Occipital lobe (tissue), 1 donor: ENCODE measurements at regions not wholly inside any gene's neighbourhood (a gene's known extent, or its start where the extent isn't known, plus 50 kb on each side); places are given as distances from the start of the nearest gene placed in this dataset.

Source experiments
- DNase-seq: peaks from one replicate; lab custom pipeline; 2025; lab: John Stamatoyannopoulos, UW

DNA sequence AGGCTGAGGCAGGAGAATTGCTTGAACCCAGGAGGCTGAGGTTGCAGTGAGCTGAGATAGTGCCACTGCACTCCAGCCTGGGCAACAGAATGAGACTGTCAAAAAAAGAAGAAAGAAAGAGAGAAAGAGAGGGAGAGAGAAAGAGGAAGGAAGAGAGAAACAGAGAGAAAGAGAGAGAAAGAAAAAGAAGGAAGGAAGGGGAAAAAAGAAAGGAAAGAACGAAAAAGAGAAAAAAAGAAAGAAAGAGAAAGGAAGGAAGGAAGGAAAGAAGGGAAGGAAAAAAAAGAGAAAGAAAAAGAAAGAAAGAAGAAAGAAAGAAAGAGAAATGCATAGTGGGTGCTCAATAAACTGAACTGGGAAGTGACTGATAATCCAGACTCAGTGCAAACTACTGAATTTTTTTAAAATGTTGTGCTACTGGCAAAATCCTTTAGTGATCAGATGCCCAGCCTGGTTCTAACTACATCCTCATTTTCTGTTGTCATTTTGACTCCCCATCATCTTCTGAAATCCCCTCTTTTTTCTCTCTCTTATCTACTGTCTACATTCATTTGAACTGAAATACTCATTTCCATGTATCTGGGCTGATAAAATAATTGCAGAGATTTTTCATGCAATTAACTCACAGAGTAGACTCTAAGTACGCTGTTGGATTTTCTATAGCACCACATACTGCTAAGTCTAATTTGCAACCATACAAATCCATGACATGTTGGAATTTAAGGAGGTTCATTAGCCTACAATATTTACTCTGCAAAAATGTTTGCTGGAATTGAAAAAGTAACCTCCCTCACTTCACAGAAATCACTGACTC is 85.3 kb upstream of the HIVEP1 start:
- DNase-seq = no peak

DNA sequence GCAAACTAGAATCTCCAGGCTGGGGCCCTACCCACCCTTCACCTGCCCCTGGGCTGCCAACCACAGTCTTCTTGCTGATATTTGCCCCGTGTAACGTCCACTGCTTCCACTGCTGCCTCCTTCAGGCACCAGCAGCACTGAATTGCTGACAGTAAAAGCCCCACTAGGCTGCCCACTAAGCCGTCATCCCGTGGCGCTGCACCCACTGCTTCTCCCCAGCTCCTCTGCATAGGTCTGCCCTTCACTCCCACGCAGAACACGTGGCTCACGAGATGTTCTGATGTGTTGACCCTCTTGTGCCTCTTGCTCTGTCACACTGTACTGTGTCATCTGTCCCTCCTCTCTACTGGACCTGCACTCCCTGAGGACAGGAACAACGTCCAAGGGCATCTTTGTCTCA is 86.3 kb upstream of the HIVEP1 start:
- DNase-seq = no peak

DNA sequence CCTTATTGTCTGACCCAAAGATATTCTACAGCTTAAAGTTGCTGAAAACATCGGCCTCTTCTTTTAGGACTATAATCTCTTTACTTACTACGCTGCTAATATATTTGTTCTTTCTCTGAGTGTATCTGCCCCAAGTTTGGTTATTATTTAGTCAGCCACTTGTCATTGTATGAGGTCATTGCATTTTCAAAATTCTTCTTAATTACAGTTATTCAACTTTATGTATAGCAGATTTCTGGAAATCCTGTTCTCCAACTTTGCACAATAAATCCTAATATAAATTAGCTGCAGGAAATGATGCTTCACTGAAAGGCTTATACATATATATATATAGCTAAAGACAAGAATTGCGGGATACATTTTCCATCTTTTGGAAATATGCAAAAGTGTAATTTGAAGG is 88.5 kb upstream of the HIVEP1 start:
- DNase-seq = no peak

GRCh38 chr6:11922901-11923300 is 89.2 kb upstream of the HIVEP1 start:
- DNase-seq = no peak

GRCh38 chr6:11921751-11922150 is 90.4 kb upstream of the HIVEP1 start:
- no peak for DNase-seq

DNA sequence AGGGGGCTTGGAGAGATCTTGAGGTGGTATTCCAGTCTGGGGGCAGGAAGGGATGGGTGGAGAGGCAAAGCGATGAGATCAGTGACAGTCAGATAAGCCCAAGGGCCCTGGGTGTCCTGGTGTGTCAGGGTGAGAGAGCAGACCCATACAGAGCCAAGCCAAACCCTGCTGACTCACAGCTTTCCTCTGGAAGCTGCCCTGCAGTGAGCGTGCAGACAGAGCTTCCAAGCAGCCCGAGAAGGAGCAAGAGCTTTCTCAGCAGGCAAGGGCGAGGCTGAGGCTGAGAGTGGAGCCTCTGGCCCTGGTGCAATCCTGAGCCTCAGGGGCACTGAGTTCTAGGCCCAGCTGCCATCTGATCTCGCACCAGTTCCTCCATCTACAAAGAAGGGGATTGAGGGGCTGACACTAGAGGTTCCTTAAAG is 91.1 kb upstream of the HIVEP1 start:
- peak; percentile 7 for DNase-seq

GRCh38 chr6:11920566-11920965 is 91.5 kb upstream of the HIVEP1 start:
- DNase-seq = no peak

- no peak for DNase-seq
Measured at GRCh38 chr6:11919771-11920440, 92.2 kb upstream of the HIVEP1 start.

- no peak for DNase-seq
Measured at GRCh38 chr6:11918739-11919605, 93.1 kb upstream of the HIVEP1 start.

DNA sequence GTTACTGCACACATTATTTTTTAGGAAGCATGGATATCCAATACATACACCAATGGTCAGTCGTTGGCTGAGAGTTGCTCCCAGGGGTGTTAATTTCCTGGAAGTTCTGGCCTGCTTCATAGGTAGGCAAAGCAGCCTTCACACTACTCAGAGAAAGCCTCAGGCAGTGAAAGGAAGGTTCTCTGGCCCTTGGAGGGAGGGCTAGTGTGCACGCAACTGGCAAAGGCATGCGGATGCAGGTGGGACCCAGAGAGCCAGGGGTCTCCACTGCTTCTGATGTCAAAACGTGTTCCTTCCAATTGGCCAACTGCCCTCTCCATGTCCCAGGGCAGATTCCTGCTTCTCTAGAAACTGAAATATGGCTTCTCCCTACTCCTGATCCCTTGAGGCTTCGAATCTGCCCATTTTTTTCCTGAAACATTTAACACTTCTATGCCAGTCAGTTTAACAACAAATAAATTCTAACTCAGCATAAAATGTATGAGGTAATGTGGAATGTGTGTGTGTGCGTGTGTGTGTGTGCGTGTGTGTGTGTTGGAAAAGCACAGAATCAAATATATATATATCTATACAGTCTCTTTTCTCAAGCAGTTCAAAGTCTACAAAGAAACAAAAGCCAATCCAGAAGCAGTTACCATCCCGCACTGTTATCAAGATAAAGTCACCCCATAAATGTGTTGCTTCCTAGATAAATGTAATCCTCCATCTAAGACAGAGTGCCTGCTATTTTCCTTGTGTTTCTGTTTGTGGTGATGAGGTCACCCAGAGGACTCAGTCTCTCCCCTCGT is 94.0 kb upstream of the HIVEP1 start:
- DNase-seq = no peak

- DNase-seq = no peak
Measured at GRCh38 chr6:11912420-11912819, 99.7 kb upstream of the HIVEP1 start.

DNA sequence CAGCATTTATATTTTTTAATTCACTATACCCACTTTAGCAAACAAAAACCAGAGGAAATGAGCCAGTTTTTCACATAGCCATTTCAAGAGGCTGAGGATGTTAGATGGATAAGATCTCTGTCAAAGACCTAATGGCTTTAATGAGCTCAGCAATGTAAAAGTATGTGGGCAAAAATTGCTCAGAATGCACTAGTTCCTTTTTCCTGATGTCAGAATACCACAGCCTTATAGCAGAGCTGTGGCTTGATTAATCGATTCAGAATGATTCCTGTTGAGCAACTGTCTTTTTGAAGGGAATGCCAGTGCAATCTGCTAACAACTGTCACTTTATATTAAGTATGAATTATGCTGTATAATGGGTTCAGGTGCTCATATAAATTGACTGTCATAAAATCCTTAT is 100.6 kb upstream of the HIVEP1 start:
- DNase-seq = no peak

- DNase-seq = no peak
Measured at GRCh38 chr6:11909696-11910132, 102.4 kb upstream of the HIVEP1 start.

DNA sequence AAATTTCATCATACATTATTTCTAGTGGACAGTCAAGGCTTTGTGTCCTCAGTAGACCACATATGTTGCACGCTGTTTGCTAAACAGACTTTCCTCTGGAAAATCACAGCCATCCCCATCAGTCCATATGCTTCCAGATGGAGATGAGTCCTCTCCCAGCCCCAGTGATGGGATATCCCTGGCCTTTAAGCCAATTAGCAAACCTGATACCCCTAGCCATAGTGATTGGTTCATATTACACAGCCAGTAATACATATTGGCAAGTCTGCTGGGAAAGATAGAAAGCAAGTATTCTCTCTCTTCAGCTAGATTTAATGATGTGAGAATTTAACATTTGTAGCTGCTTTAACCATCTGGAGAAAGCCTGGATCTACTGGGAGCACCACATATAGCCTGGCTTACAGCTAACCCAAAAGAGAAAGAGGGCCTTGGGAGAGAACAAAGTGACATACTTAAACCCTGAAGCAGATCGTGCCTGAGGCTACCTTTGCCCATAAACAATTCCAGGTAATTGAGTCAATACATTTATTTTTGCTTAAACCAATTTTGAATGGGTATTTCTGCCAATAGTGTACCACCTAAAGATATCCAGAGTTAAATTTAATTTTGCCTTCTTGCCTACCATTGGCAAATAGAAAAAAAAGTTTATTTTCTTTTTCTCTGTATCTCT is 103.5 kb upstream of the HIVEP1 start:
- DNase-seq = no peak

DNA sequence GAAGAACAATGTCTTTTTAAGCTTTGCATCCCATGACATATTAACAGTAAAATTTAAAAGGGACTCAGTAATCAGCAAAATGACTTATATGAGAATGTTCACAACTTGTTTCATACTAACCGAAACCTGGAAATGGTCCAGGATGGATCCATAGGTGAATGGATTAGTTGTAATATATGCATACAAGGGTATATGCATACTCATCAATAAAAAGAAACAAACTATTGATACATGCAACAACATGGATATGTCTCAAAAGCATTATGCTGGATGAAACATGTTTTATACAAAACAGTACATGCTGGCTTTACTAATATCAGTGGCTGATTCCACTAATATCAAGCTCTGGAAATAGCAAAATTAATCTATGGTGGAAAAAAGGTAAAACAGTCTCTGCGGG is 108.5 kb upstream of the HIVEP1 start:
- DNase-seq = no peak

- no peak for DNase-seq
Measured at GRCh38 chr6:11902527-11902926, 109.6 kb upstream of the HIVEP1 start.

GRCh38 chr6:11900662-11901598 is 111.2 kb upstream of the HIVEP1 start:
- DNase-seq = no peak

GRCh38 chr6:11899645-11900044 is 112.5 kb upstream of the HIVEP1 start:
- no peak for DNase-seq

DNA sequence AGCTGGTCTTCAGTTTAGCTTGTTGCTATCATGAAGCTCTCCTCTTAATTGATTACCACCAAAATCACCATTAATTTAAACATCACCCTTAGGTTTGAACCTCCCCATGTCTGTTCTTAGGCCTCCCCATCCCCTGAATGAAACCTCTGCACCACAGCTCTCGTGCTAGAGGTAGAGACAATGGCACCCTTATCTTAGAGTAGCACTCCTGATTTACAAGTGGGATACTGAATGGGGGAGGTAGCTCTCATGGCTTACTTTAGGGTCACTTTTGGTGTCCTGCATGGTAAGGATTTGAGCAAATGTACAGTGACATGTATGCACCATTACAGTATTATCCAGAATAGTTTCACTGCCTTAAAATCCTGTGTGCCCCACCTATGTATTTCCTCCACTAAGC is 115.6 kb upstream of the ADTRP start:
- no peak for DNase-seq

- no peak for DNase-seq
Measured at GRCh38 chr6:11891547-11891946, 112.9 kb upstream of the ADTRP start.
